Mucosa of descending colon (tissue), 3 donors: ENCODE measurements at regions not wholly inside any gene's neighbourhood (a gene's known extent, or its start where the extent isn't known, plus 50 kb on each side); places are given as distances from the start of the nearest gene placed in this dataset.

Source experiments
- ATAC-seq: fragments of 200-7000 bp; cut with Tn5 transposase; one replicate; pipeline ENCODE4 v1.9.1; 2020; ENCODE audit warnings: mild to moderate bottlenecking, moderate library complexity
- DNase-seq, 3 donors: peaks; one replicate each; pipeline ENCODE4 v3.0.0-alpha.2; 2020
- H3K36me3 ChIP-seq: fragments of 200-600 bp; one replicate; pipeline ENCODE4 v1.8.0; 2021; ENCODE audit warnings: low read depth, mild to moderate bottlenecking
- H3K4me1 ChIP-seq: fragments of 200-600 bp; one replicate; pipeline ENCODE4 v1.8.0; 2021; ENCODE audit warnings: low read depth, mild to moderate bottlenecking
- H3K4me3 ChIP-seq: fragments of 200-600 bp; one replicate; pipeline ENCODE4 v1.8.0; 2021; ENCODE audit warnings: mild to moderate bottlenecking
- H3K9me3 ChIP-seq: fragments of 200-600 bp; one replicate; pipeline ENCODE4 v1.8.0; 2021; ENCODE audit warnings: mild to moderate bottlenecking
- CTCF ChIP-seq: fragments of 200-600 bp; IDR thresholded peaks from one replicate; pipeline ENCODE4 v1.8.0; 2022; ENCODE audit warnings: antibody characterized with exemption, mild to moderate bottlenecking
- intact Hi-C, 2 donors: fragments of 100-400 bp; cut with DNase I in 1 of 2; cut with micrococcal nuclease in 1 of 2; formaldehyde crosslinking; loops; one replicate each; pipeline versions ENCODE4 v1.11.0 to v1.11.1; 2022; cut with DNase I, micrococcal nuclease
- donor health status: DM: no; HTN: no; CAD: no; lungs with moderate emphysema.
- donor health status: DM: no; HTN: no; CAD: no.
- donor health status: DM: no; HTN: yes; CAD: no.

GRCh38 chr3:40658305-40658704 lies 133.5 kb downstream of the ZNF621 start:
- H3K4me1 ChIP-seq = no peaks in the 10 kb centered on the region
- no peak overlapping the region for H3K4me3 ChIP-seq
- ATAC-seq (no peak), DNase-seq (no peak)
- no peak for TF ChIP-seq CTCF
- H3K36me3 ChIP-seq = no peaks in the 10 kb centered on the region
- no peaks in the 10 kb centered on the region for H3K9me3 ChIP-seq
- intact Hi-C loops = no loop called here

GRCh38 chr3:40660554-40660953 lies 135.8 kb downstream of the ZNF621 start:
- intact Hi-C loops = no loop called here
- TF ChIP-seq CTCF = no peak
- DNase-seq (peak in 1 of 3 donors; percentile 13), ATAC-seq (peak; percentile 50)
- Histone ChIP-seq H3K4me3 (no peak overlapping the region), H3K36me3 (no peaks in the 10 kb centered on the region), H3K9me3 (no peaks in the 10 kb centered on the region), H3K4me1 (no peaks in the 10 kb centered on the region)

GRCh38 chr3:40661284-40661683 lies 136.5 kb downstream of the ZNF621 start:
- peak; percentile 31 for ATAC-seq
- Histone ChIP-seq H3K4me1 (no peaks in the 10 kb centered on the region), H3K9me3 (no peaks in the 10 kb centered on the region), H3K4me3 (no peak overlapping the region), H3K36me3 (no peaks in the 10 kb centered on the region)
- intact Hi-C loops = no loop called here
- TF ChIP-seq CTCF = no peak
- no peak for DNase-seq

GRCh38 chr3:40663280-40663679 lies 138.5 kb downstream of the ZNF621 start:
- H3K36me3 ChIP-seq = no peaks in the 10 kb centered on the region
- H3K4me3 ChIP-seq = no peak overlapping the region
- no peaks in the 10 kb centered on the region for H3K9me3 ChIP-seq
- no peaks in the 10 kb centered on the region for H3K4me1 ChIP-seq
- ATAC-seq = no peak
- intact Hi-C loops = no loop called here
- TF ChIP-seq CTCF = no peak
- DNase-seq = no peak

- no peak for DNase-seq
- ATAC-seq = no peak
- Histone ChIP-seq H3K9me3 (no peaks in the 10 kb centered on the region), H3K4me3 (no peak overlapping the region), H3K36me3 (no peaks in the 10 kb centered on the region), H3K4me1 (no peaks in the 10 kb centered on the region)
- intact Hi-C loops = no loop called here
- no peak for TF ChIP-seq CTCF
Observed at GRCh38 chr3:40669176-40669575, 144.4 kb downstream of the ZNF621 start.

DNA sequence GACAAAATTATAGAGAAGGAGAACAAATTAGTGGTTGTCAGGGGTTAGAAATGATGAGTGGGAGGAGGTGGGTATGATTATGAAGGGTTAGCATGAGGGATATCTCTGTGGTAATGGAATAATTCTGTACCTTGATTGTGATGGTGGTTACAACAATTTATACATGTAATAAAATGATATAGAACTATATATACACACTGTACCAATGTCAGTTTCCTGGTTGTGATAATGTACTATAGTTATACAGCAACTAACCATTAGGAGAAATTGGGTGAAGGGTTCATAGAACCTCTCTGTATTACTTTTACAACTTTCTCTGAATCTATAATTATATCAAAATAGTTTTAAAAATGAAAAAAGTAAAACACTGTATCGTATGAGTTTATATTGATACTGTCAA lies 148.1 kb downstream of the ZNF621 start:
- no peak for TF ChIP-seq CTCF
- ATAC-seq (peak; percentile 71), DNase-seq (no peak)
- no peaks in the 10 kb centered on the region for H3K36me3 ChIP-seq
- intact Hi-C loops = no loop called here
- H3K9me3 ChIP-seq = no peaks in the 10 kb centered on the region
- H3K4me1 ChIP-seq = no peaks in the 10 kb centered on the region
- no peak overlapping the region for H3K4me3 ChIP-seq
